CD4-positive, alpha-beta T cell treated with Interleukin-10 for 1 hour (primary cell): ENCODE measurements at regions not wholly inside any gene's neighbourhood (a gene's known extent, or its start where the extent isn't known, plus 50 kb on each side); places are given as distances from the start of the nearest gene placed in this dataset.
A peak's percentile ranks its signal among the peaks of the same experiment; 100 is the strongest.
"Not testable (repeated sequence)": the region's sequence is repeated elsewhere in the genome, so short reads cannot be mapped to it uniquely, and the experiment has no call there.

Experiments used
- DNase-seq: peaks from one replicate; pipeline ENCODE4 v3.0.0-alpha.2; 2020

GRCh38 chr19:22545751-22546150 lies 88.4 kb upstream of the ZNF492 start:
- DNase-seq = peak; percentile 13

- DNase-seq = no peak
These were observed 100.4 kb upstream of the ZNF492 start for GRCh38 chr19:22533761-22534160.

- DNase-seq = no peak
These were observed 101.5 kb upstream of the ZNF492 start for GRCh38 chr19:22532388-22533300.

- no peak for DNase-seq
These were observed 104.1 kb upstream of the ZNF492 start for GRCh38 chr19:22530042-22530441.

- DNase-seq = no peak
These were observed 105.2 kb upstream of the ZNF492 start for GRCh38 chr19:22528956-22529355.

- DNase-seq = no peak
These were observed 105.4 kb upstream of the ZNF98 start for GRCh38 chr19:22527554-22527953.

GRCh38 chr19:22526661-22527272 lies 104.6 kb upstream of the ZNF98 start:
- DNase-seq = no peak

GRCh38 chr19:22523940-22524339 lies 101.8 kb upstream of the ZNF98 start:
- no peak for DNase-seq

GRCh38 chr19:22519562-22519961 lies 97.4 kb upstream of the ZNF98 start:
- DNase-seq = not testable (repeated sequence)

GRCh38 chr19:22519152-22519551 lies 97.0 kb upstream of the ZNF98 start:
- DNase-seq = no peak

- no peak for DNase-seq
These were observed 95.6 kb upstream of the ZNF98 start for GRCh38 chr19:22517496-22518411.

GRCh38 chr19:22515435-22515834 lies 93.3 kb upstream of the ZNF98 start:
- DNase-seq = no peak

- DNase-seq = no peak
These were observed 81.4 kb upstream of the ZNF98 start for GRCh38 chr19:22503524-22503923.

- no peak for DNase-seq
These were observed 80.6 kb upstream of the ZNF98 start for GRCh38 chr19:22502766-22503165.

GRCh38 chr19:22498831-22499430 lies 76.8 kb upstream of the ZNF98 start:
- DNase-seq = not testable (repeated sequence)

- no peak for DNase-seq
These were observed 69.6 kb upstream of the ZNF98 start for GRCh38 chr19:22491746-22492145.

GRCh38 chr19:22483514-22483913 lies 61.4 kb upstream of the ZNF98 start:
- DNase-seq = not testable (repeated sequence)

- DNase-seq = no peak
These were observed 50.1 kb upstream of the ZNF98 start for GRCh38 chr19:22472180-22472637.
